ENCODE measurements at regions not wholly inside any gene's neighbourhood (a gene's known extent, or its start where the extent isn't known, plus 50 kb on each side); places are given as distances from the start of the nearest gene placed in this dataset.

DNA sequence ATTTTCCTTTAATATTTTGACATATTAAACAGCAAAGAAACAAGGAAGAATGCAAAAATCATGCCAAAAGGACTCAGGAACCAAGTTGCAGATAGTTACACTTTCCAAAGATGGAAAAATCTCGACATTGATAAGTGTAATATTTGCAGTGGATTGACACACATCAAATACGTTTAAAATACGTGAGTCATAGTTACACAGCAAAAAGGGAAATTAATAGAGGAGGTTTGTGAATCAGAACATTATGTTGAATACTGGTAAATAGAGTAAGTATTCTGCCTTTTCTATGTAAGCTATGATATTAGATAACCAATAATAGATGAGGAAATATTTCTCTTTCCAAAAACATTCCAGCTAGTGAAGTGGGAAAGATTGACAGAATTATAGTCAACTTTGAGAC is 1761.3 kb upstream of the IGFBP7 start:
- no peaks in the 10 kb centered on the region for H3K9me3 ChIP-seq (ENCODE audit: insufficient read depth, low read depth, low read length)
- no peak overlapping the region for H2BK5ac ChIP-seq (ENCODE audit: low read depth, low read length, poor library complexity)
- H3K27me3 ChIP-seq (ENCODE audit: insufficient read depth, low read length), result no peaks in the 10 kb centered on the region
- no peaks in the 10 kb centered on the region for H3K79me2 ChIP-seq (ENCODE audit: control insufficient read depth, insufficient read depth, low read length, poor library complexity)
- no peak overlapping the region for H4K8ac ChIP-seq (ENCODE audit: low read depth, low read length)
- H3K4me3 ChIP-seq (ENCODE audit: low read depth, low read length), result no peak overlapping the region
- H3K4ac ChIP-seq (ENCODE audit: low read depth, low read length), result no peak overlapping the region
- H3K79me1 ChIP-seq (ENCODE audit: low read length), result no peaks in the 10 kb centered on the region
- no CpG with 5 or more reads among the region's 3 CpGs for WGBS (ENCODE audit: extremely low coverage, insufficient coverage, insufficient read length)
- no peak overlapping the region for H2AFZ ChIP-seq (ENCODE audit: insufficient read depth, low read length, poor library complexity)
- no peak overlapping the region for H3K14ac ChIP-seq (ENCODE audit: low read length)
- H4K91ac ChIP-seq (ENCODE audit: low read depth, low read length), result no peak overlapping the region
- no peak overlapping the region for H2BK12ac ChIP-seq (ENCODE audit: low read length)
- DNase-seq, result no peak
- H3K36me3 ChIP-seq (ENCODE audit: control insufficient read depth in 1 of 2, insufficient read depth in 2 of 2, low read length in 2 of 2), result no peaks in the 10 kb centered on the region
- H4K12ac ChIP-seq (ENCODE audit: low read depth, low read length), result no peak overlapping the region
- H3K4me1 ChIP-seq (ENCODE audit: control insufficient read depth in 1 of 2, insufficient read depth in 2 of 2, low read length in 2 of 2), result no peaks in the 10 kb centered on the region
- no peak overlapping the region for H2AK5ac ChIP-seq (ENCODE audit: low read length)
- H2BK120ac ChIP-seq (ENCODE audit: insufficient read depth, low read length, poor library complexity), result no peak overlapping the region
- no peak overlapping the region for H3K4me2 ChIP-seq (ENCODE audit: low read length)
- no peak overlapping the region for H3K9ac ChIP-seq (ENCODE audit: low read length)
- no peak overlapping the region for H3K23ac ChIP-seq (ENCODE audit: low read length)
- H3K18ac ChIP-seq (ENCODE audit: low read length), result no peak overlapping the region
- no peak overlapping the region for H3K27ac ChIP-seq (ENCODE audit: low read depth, low read length)

DNA sequence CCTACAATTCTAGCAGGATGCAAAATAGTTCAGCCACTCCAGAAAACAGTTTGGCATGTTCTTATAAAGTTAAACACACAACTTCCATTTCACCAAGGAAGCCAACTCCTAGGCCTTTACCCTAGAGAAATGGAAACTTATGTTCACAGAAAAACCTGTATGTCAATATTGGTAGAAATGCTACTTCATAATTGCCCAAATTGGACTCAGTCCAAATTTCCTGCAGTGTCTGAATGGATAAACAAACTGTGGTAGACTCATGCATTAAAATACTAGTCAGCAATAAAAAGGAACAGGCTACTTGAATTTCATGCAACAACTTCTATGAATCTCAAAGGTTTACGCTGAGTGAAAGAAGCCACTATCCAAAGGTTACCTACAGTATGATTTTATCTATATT is 1738.8 kb upstream of the IGFBP7 start:
- no peak overlapping the region for H2AK5ac ChIP-seq (ENCODE audit: low read length)

DNA sequence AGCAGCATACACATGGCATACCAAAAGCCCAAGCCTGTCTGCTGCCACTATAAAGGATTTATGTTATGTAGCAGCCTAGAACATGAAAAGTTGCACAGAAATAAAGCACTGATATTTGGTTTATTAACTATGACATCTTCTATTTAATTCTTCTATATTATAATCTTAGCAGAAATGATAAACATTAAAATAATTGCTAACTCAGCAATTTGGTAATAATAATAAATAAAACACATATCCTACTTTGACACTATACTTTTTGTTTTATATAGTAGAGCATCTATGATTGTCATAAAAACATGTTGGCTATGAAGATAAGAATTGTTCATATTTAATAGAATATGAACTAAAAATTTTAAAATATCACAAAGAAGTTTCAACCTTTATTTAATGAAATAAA is 1733.3 kb upstream of the IGFBP7 start:
- no peaks in the 10 kb centered on the region for H3K9me3 ChIP-seq (ENCODE audit: insufficient read depth, low read depth, low read length)
- H4K91ac ChIP-seq (ENCODE audit: low read depth, low read length), result no peak overlapping the region
- H3K4me3 ChIP-seq (ENCODE audit: low read depth, low read length), result no peak overlapping the region

More for the DNA sequence above, 1738.8 kb upstream of the IGFBP7 start:
- Histone ChIP-seq H2BK5ac (ENCODE audit: low read depth, low read length, poor library complexity) (no peak overlapping the region), H3K27me3 (ENCODE audit: insufficient read depth, low read length) (no peaks in the 10 kb centered on the region), H4K8ac (ENCODE audit: low read depth, low read length) (no peak overlapping the region), H3K27ac (ENCODE audit: low read depth, low read length) (no peak overlapping the region), H3K36me3 (ENCODE audit: control insufficient read depth in 1 of 2, insufficient read depth in 2 of 2, low read length in 2 of 2) (no peaks in the 10 kb centered on the region), H3K4me1 (ENCODE audit: control insufficient read depth in 1 of 2, insufficient read depth in 2 of 2, low read length in 2 of 2) (no peaks in the 10 kb centered on the region), H3K18ac (ENCODE audit: low read length) (no peak overlapping the region), H3K4me2 (ENCODE audit: low read length) (no peak overlapping the region), H3K9ac (ENCODE audit: low read length) (no peak overlapping the region), H3K79me1 (ENCODE audit: low read length) (no peaks in the 10 kb centered on the region), H2BK120ac (ENCODE audit: insufficient read depth, low read length, poor library complexity) (no peak overlapping the region), H4K91ac (ENCODE audit: low read depth, low read length) (no peak overlapping the region), H3K9me3 (ENCODE audit: insufficient read depth, low read depth, low read length) (no peaks in the 10 kb centered on the region), H2BK12ac (ENCODE audit: low read length) (no peak overlapping the region), H4K12ac (ENCODE audit: low read depth, low read length) (no peak overlapping the region), H3K4ac (ENCODE audit: low read depth, low read length) (no peak overlapping the region), H3K23ac (ENCODE audit: low read length) (no peak overlapping the region), H3K4me3 (ENCODE audit: low read depth, low read length) (no peak overlapping the region), H2AFZ (ENCODE audit: insufficient read depth, low read length, poor library complexity) (no peak overlapping the region), H3K14ac (ENCODE audit: low read length) (no peak overlapping the region), H3K79me2 (ENCODE audit: control insufficient read depth, insufficient read depth, low read length, poor library complexity) (no peaks in the 10 kb centered on the region)
- no CpG with 5 or more reads among the region's 1 CpG for WGBS (ENCODE audit: extremely low coverage, insufficient coverage, insufficient read length)
- DNase-seq, result no peak

DNA sequence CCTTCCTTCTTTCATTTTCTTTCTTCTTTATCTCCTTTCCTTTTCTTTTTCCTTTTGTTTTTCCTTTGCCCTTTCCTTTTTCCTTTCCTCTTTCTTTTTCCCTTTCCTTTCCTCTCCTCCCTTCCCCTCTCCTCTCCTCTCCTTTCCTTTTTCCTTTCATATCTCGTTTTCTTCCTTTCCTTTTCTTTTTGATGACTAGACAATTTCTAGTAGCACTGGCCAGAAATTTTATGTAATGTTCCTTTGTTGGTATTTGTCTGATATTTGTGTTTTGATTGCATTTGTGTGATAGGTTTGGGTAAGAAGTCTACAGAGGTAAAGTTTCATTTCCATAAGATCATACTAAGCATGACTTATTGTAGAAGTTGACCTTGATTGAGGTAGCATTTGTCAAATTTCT is 1722.9 kb upstream of the IGFBP7 start:
- Histone ChIP-seq H3K4me1 (ENCODE audit: control insufficient read depth in 1 of 2, insufficient read depth in 2 of 2, low read length in 2 of 2) (no peaks in the 10 kb centered on the region), H2AK5ac (ENCODE audit: low read length) (no peak overlapping the region)
- WGBS (ENCODE audit: extremely low coverage, insufficient coverage, insufficient read length), result 100% methylated on average over 1 of the region's 1 CpG

More for the DNA sequence above, 1733.3 kb upstream of the IGFBP7 start:
- Histone ChIP-seq H3K79me2 (ENCODE audit: control insufficient read depth, insufficient read depth, low read length, poor library complexity) (no peaks in the 10 kb centered on the region), H2AK5ac (ENCODE audit: low read length) (no peak overlapping the region), H3K4me2 (ENCODE audit: low read length) (no peak overlapping the region), H2BK120ac (ENCODE audit: insufficient read depth, low read length, poor library complexity) (no peak overlapping the region), H4K8ac (ENCODE audit: low read depth, low read length) (no peak overlapping the region), H3K14ac (ENCODE audit: low read length) (no peak overlapping the region), H2BK12ac (ENCODE audit: low read length) (no peak overlapping the region), H3K18ac (ENCODE audit: low read length) (no peak overlapping the region), H4K12ac (ENCODE audit: low read depth, low read length) (no peak overlapping the region), H2AFZ (ENCODE audit: insufficient read depth, low read length, poor library complexity) (no peak overlapping the region), H3K9ac (ENCODE audit: low read length) (no peak overlapping the region), H3K4me1 (ENCODE audit: control insufficient read depth in 1 of 2, insufficient read depth in 2 of 2, low read length in 2 of 2) (no peaks in the 10 kb centered on the region), H3K4ac (ENCODE audit: low read depth, low read length) (no peak overlapping the region), H3K27me3 (ENCODE audit: insufficient read depth, low read length) (no peaks in the 10 kb centered on the region), H3K79me1 (ENCODE audit: low read length) (no peaks in the 10 kb centered on the region), H3K23ac (ENCODE audit: low read length) (no peak overlapping the region), H2BK5ac (ENCODE audit: low read depth, low read length, poor library complexity) (no peak overlapping the region), H3K36me3 (ENCODE audit: control insufficient read depth in 1 of 2, insufficient read depth in 2 of 2, low read length in 2 of 2) (no peaks in the 10 kb centered on the region), H3K27ac (ENCODE audit: low read depth, low read length) (no peak overlapping the region)
- no peak for DNase-seq

More for the DNA sequence above, 1722.9 kb upstream of the IGFBP7 start:
- no peaks in the 10 kb centered on the region for H3K79me1 ChIP-seq (ENCODE audit: low read length)
- no peak overlapping the region for H3K14ac ChIP-seq (ENCODE audit: low read length)
- H4K12ac ChIP-seq (ENCODE audit: low read depth, low read length), result no peak overlapping the region
- H3K4ac ChIP-seq (ENCODE audit: low read depth, low read length), result no peak overlapping the region
- H3K4me2 ChIP-seq (ENCODE audit: low read length), result no peak overlapping the region
- no peak overlapping the region for H2BK5ac ChIP-seq (ENCODE audit: low read depth, low read length, poor library complexity)
- no peak for DNase-seq
- no peak overlapping the region for H2BK12ac ChIP-seq (ENCODE audit: low read length)
- no peak overlapping the region for H3K27ac ChIP-seq (ENCODE audit: low read depth, low read length)
- no peak overlapping the region for H3K23ac ChIP-seq (ENCODE audit: low read length)
- H2BK120ac ChIP-seq (ENCODE audit: insufficient read depth, low read length, poor library complexity), result no peak overlapping the region
- H3K79me2 ChIP-seq (ENCODE audit: control insufficient read depth, insufficient read depth, low read length, poor library complexity), result no peaks in the 10 kb centered on the region
- no peak overlapping the region for H4K91ac ChIP-seq (ENCODE audit: low read depth, low read length)
- no peak overlapping the region for H3K18ac ChIP-seq (ENCODE audit: low read length)
- no peak overlapping the region for H4K8ac ChIP-seq (ENCODE audit: low read depth, low read length)
- no peak overlapping the region for H2AFZ ChIP-seq (ENCODE audit: insufficient read depth, low read length, poor library complexity)
- no peak overlapping the region for H3K9ac ChIP-seq (ENCODE audit: low read length)
- H3K4me3 ChIP-seq (ENCODE audit: low read depth, low read length), result no peak overlapping the region
- no peaks in the 10 kb centered on the region for H3K27me3 ChIP-seq (ENCODE audit: insufficient read depth, low read length)
- H3K36me3 ChIP-seq (ENCODE audit: control insufficient read depth in 1 of 2, insufficient read depth in 2 of 2, low read length in 2 of 2), result no peaks in the 10 kb centered on the region
- H3K9me3 ChIP-seq (ENCODE audit: insufficient read depth, low read depth, low read length), result no peaks in the 10 kb centered on the region

Data from trophoblast cell (in vitro differentiated cells and primary cell).